Embryonic facial prominence (tissue), 1 donor: ENCODE measurements at regions not wholly inside any gene's neighbourhood (a gene's known extent, or its start where the extent isn't known, plus 50 kb on each side); places are given as distances from the start of the nearest gene placed in this dataset.
"Not testable (repeated sequence)": the region's sequence is repeated elsewhere in the genome, so short reads cannot be mapped to it uniquely, and the experiment has no call there.

ENCODE experiments used
- DNase-seq: peaks from one replicate; pipeline ENCODE4 v3.0.0-alpha.2; 2016; ENCODE audit errors: extremely low spot score

DNA sequence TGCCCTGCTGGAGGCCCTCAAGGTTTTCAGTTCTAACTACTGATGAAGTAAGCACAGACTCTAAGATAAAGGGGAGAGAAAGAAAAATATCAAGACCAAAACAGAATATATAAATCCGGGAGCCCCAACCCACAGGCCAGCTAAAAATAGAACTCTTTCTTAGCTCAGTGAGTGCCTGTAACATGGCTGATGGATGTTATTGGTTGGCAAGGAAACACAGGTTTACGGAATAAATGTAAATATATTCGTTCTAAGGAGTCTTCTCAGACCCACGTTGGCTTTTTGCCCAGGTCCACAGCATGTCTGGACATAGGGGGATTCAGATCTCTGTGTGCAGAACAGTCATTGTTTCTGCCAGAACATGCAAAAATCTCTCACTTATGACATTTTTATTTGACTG, 139.0 kb upstream of the SERPINE2 start:
- DNase-seq = peak; percentile 21

DNA sequence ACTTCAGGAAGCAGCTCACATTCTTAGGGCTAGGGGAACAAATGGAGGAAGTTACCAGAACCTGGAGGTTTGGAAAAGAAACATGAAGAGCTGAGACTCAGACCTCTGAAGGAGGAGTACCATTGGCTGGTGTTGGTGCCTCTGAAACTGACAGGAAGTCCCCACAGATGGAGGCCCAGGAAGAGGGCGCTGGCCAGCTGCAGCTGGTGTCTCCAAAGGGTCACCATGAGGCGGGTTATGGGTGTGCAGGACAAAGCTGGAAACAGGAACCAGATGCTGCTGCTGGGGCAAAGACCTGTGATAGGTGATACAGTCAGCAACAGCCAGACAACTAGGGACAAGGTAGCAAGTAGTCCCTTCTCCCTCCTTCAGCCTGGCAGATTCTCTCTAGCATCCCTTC, 136.5 kb upstream of the SERPINE2 start:
- no peak for DNase-seq

DNA sequence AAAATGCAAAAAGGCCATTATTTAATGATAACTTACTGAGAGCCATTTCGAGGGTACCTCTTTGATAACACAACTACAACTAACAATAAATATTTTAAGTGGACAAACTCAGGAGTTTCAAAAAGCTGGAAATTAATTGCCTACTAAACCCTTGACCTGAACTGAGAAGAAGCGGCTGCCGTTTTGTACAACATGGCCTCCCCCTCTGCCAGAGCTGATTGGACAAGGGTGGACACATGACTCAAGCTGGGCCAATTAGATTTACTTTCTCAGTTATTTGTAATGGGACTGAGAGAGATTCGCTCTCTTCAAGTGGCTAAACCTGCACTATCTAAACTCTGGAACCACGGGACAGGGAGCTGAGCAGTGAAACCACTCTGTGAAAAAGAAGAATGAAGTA, 135.9 kb upstream of the SERPINE2 start:
- DNase-seq = no peak

DNA sequence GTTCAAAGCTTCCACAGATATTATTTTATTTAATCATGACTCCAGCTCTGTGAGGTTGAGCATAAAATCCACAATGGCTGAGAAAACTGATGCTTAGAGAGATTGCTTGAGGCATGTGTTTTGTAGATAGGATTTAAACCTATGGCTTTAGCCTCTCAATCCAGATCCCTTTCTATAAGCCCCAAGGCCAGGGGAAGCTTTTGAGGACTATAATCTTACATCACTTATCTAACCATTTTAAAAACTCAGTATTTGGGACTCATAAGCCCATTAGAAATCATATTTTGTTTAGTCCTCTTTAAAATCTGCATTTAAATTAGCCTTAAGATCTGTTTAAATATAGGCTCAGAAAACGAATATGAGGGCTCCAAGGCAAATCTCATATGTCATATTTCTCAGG, 135.4 kb upstream of the SERPINE2 start:
- no peak for DNase-seq

DNA sequence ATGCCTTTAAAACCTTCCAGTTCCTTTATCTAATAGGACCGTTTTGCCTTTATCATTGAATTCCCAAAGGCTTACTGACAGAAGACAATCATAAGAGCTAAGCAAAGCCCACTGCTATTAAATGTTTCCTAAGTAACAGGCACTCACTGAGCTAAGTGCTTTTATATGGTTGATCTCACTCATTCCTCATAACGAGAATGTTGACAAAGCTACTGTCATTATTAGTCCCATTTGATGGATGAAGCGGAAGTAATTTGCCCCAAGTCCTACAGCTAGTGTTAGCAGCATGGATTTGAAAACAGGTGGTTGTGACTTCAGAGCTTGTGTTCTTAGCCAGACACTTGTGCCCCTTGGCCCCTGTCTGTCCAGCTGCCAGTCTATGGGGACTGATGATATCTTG, 134.8 kb upstream of the SERPINE2 start:
- DNase-seq = no peak

DNA sequence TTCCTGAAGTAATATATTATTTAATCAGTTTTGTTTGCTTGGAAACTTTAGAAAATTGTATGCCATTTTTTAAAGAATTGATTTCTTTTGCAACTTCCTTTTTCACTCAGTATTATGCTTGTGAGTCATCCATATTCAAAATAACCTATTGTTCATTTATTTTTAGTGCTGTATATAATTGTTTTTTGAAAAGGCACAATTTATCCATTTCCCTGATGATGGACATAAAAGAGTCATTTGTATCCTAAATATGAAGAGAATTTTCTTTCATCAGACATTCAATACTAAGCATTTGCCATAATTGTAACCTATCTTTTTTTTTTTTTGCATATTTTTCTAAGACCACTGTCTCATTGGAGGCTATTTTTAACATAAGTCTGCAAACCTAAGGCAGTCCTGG, 134.1 kb upstream of the SERPINE2 start:
- no peak for DNase-seq

DNA sequence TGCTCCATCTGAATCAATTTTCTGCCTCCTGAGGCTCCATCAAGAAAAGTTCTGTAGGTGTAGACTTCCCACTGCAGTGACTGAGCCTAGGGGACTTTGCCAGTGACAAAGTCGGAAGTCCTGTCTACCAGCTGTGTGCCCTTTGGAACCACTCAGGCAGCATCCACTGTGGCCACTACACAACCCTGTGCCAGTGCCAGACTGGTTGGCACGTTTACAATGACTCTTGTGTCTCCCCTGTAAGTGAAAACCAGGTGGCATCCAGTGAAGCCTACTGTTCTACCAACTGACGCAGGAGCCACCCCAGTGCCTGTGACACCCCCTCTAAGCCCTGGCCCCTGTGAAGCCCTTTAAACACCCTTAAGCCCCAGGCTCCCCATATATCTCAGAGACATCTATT, 132.1 kb upstream of the SERPINE2 start:
- DNase-seq = no peak

DNA sequence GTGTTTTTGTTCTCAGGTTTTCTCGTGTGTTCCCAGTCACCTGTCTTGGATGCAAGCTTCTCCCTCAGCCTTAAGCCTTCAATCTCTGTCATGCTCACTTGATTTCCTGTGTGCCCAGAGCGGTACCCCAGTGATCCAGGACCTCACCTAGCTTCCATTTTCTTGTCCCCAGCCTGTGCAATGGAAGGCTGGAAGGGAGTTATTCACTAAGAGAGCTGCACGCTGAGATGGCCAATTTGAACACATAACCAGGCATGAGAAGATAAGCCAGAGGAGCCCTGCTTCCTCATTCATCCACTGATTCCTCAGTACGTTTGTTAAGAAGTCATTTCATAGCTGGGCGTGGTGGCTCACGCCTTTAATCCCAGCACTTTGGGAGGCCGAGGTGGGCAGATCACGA, 130.8 kb upstream of the SERPINE2 start:
- no peak for DNase-seq

DNA sequence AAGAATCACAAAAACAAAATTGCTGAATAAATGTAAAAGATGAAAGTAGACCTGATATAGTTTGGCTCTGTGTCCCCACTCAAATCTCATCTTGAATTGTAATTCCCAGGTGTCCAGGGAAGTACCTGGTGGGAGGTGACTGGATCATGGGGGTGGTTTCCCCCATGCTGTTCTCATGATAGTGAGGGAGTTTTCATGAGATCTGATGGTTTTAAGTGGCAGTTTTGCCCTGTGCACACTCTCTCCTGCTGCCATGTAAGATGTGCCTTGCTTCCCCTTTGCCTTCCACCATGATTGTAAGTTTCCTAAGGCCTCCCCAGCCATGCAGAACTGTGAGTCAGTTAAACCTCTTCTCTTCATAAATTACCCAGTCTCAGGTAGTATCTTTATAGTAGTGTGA, 128.7 kb upstream of the SERPINE2 start:
- not testable (repeated sequence) for DNase-seq

DNA sequence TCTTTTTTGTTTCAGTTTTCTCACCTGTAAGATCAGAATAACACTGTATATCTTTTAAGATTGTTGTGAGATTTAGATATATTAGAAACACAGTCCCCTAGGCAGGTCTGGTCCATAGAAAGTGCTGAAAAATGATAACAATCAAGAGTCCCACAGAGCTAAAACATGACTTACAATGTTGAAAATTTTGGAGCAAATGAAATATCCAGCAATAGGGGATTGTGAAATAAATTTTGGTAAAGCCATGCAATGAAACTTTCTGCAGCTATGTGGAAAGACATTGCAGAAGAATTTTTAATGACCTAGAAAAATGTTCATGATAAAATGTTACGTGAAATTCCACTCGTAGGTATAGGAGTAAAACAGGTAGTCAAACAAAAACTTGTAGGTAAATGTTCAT, 127.6 kb upstream of the SERPINE2 start:
- no peak for DNase-seq

DNA sequence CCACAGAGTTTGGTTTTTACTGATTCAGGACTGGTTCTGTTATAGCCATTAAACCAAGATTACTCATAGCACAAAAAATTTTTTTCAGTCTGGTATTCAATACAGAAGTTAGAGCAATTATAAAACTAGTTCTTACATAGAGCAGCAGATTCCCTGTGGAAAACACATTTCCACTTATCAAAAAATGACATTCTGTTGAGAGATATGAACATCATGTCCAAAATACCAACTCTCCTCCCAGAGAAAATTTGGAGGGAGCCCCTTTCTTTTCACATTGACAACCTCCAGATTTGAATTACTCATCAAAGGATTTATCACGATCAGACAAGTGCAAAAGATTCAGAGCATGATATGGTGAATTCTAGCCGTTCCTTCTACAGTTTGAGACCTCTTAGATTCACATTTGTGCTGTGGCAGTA, 126.8 kb upstream of the SERPINE2 start:
- DNase-seq = no peak

DNA sequence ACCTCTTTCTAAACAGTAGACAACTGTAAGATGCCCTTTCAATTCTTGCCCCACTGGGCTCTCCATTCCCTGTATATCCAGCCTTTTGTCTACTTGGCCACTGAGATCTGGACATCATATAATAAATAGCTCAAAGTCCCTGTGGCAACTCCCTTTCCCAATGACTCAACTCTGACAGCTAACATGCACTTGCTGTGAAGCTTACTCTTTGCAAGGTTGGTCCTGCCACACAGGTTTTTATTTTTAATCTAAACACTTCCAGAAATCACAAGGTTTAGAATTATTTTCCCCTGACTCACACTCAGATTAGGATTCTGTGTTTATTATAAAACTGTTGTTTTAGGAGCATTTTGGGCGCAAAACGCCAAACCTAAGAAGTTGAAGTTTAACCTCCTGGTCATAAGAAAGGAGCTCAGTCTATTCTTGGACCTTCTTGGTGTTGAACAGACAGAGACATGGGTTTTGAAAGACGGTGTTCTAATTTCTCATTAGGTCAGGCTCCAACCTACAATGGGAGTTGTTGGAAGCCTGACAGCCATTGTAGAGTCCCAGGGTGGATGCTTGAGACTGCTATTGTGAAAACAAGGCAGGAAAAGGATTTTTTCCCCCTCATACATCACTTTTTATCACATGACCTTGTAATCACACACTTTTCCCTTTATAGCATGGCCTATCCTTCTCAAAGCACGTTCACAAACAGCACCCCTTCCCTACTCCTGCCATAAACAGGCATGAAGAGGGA, 124.7 kb upstream of the SERPINE2 start:
- DNase-seq = no peak

DNA sequence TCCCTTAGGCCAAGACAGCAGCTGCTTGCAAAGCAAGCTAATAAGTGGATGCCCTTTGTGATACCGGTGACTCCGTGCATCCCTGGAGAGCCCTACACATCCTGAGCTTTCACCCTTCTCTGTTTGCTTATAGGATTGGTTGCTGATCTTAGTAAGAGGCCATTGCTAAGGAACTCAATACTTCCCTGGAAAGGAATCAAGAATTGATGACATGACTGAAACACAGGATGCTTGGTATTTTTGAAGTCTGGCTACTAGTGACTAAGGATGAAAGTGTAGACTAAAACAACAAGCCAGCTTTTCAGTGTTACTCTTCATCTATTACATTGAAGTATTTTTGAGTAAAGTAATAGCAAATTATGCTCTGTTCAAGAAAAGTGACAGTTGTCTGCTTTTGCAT, 123.0 kb upstream of the SERPINE2 start:
- DNase-seq = no peak

DNA sequence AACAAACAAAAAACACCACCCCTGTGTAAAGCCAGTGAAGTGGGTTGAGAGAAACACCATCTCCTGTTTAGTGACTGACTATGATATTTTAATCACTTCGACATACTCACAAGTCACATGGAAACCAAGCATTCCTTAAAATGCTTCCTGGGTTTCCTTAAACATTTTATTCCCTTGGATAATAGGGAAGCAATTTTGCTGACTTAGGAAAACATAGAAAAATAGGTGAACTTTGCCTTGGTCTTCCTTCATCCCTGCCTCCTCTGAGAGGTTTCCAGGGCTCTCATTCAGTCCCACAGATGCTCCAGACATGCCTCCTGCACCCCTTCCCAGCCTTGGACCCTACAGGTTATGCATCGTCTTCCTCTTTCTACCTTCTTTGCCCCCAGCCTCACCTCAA, 122.6 kb upstream of the SERPINE2 start:
- no peak for DNase-seq

DNA sequence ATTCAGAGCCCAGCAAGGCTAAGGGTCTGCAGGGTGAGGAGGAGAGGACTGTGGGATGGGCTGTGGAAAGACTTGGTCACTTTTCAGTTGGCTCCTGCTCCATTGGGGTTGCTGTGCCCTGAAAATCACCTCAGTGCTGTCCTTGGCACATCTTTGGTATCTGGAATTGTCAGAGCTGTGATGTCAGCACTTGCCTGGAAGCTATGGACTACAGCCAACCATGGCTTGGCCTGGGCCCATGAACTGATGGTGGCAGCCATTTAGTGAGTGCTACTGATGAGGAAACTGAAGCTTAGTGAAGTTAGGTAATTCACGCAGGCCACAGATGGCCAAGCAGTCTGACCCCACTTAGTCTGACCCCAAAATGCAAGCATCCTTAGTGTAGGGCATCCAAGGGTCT, 121.8 kb upstream of the SERPINE2 start:
- no peak for DNase-seq

DNA sequence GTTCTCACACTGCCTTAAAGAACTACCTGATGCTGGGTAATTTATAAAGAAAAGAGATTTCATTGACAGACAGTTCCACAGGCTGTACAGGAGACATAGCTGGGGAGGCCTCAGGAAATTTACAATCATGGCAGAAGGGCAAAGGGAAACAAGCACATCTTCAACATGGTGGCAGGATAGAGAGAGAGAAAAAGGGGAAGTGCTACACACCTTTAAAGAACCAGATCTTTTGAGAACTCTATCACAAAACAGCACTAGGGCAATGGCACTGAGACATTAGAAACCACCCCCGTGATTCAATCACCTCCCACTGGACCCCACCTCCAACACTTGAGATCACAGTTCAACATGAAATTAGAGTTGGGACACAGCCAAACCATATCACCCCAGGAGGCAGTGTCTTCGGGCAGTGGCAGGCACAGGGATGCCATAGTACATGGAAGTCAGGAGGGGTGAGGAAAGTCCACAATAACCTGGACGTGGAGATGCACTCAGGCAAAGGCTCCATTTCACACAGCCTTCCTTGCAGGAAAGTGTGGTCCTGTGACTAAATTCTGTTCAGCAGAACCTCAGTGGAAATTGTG, 120.4 kb upstream of the SERPINE2 start:
- DNase-seq = no peak

DNA sequence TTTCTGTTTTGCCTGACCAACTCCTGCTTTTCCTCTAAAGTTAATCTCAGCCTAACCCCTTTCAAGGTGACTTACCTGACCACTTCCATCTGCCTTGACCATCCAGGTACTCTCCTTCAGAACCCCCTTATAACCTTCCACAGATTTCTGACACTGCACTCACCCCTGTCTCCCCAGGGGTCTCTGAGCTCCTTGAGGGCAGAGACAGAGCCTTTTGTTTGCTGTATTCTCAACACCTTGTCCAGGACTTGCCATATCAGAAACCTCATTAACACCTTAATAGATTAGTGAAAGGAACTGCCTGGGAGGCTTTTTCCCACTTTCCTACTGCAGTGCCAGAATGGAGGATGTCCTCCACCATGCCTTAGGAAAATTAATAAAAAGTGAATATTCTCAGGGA, 119.7 kb upstream of the SERPINE2 start:
- DNase-seq = no peak

DNA sequence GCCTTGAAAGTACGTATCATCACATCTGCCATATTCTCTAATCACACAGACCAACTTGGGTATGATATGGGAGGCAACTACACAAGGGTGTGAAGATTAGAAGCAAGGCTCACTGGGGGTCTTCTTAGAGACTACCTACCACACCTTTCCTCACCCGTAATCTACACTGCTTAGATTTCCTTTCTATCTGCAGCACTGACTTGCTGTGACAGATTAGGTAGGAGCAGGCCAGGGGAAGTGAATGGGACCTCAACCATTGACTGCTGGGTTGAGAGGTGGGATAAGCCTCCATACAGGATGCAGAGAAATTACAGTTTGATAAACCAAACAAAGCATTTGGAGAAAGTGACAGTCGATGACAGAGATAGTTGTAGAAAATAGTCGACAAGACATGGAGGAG, 119.0 kb upstream of the SERPINE2 start:
- no peak for DNase-seq

DNA sequence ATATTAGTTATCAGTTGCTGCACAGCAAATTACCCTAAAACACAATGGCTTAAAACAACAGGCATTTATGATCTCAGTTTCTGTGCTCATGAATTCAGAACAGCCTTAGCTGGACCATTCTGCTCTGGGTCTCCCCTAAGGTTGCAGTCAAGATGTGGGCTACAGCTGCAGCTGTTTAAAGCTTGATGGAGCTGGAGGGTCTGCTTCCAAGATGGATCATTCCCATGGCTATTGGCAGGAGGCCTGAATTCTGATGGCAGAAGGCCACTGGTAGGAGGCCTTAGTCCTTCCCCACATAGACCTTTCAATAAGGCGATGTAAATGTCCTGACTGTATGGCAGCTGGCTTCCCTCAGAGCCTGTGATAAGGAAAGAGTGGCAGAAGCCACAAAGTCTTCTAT, 118.6 kb upstream of the SERPINE2 start:
- DNase-seq = no peak

DNA sequence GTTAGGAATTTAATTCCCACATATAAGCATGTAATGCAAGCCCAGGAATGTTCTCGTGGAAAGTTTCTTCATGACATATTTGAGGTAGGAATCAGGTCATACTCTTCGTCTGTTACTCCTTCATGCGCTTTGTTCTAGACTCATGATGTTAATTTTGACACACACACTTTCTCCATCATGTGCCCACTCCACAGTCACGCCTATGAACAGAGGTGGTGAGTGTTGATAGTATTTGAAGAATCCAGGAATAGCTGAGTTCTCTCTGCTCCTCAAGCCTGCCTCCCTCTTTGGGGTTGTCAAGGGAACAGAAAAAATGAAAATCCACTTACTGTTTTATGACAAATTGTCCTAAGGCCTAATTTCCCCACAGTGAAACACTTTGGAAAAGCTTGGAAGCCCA, 117.3 kb upstream of the SERPINE2 start:
- DNase-seq = no peak

DNA sequence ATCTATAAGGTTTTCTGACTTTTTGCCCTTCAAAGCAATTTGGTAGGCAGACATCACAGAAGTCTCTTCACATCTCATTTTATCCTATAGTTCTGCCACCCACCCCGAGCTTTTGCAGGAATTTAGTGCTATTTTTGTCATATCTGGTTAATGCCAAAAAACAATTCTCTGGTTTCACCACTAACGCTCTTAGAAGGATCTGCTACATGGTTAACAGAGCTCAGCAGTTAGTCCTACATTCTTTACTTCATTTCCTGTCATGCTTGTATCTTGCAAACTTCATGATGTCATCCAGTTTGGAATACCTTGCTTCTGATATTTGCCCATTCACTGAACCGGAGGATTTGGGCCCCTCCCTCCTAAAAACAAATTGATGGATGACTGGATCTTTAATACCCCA, 116.8 kb upstream of the SERPINE2 start:
- DNase-seq = no peak

DNA sequence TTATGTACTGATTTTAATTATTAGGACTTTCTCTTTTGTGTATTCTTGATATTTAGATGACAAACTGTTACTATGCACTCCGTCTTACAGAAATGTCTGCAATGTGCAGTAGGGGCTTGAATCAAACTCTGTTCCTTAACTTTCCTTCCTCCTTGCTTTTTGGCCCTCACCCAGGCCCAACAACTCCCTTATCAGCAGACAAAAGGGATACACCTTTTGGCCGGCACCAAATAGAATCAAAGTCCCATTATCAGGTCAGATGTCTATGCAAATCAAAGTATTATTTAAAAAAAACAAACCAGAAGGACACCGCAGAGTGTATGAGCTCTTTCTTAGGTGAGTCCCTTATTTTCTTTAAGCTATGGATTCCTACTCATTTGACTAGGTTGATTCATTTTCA, 116.3 kb upstream of the SERPINE2 start:
- DNase-seq = no peak

DNA sequence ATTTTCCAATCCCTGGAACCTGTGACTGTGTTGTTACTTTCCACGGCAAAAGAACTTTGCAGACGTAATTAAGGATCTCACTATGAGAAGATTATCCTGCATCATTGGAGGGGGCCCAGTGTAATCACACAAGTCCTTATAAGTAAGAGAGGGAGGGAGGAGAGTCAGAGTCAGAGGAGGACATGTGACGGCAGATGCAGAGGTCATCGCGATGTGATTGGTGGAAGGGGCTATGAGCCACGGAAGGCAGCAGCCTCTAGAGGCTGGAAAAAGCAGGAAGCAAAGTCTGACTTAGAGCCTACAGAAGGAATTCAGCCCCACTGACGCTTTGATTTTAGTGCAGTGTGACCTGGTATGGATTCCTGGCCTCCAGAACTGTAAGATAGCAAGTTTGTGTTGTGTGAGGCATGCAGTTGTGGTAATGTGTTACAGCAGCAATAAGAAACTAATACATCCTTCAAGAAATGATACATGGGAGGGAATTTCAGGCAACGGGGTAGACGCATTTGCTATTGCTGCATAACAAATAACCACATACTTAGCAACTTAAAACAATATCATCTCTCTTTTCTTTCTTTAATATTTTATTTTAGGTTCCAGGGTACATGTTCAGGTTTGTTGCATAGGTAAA, 112.7 kb upstream of the SERPINE2 start:
- DNase-seq = no peak

DNA sequence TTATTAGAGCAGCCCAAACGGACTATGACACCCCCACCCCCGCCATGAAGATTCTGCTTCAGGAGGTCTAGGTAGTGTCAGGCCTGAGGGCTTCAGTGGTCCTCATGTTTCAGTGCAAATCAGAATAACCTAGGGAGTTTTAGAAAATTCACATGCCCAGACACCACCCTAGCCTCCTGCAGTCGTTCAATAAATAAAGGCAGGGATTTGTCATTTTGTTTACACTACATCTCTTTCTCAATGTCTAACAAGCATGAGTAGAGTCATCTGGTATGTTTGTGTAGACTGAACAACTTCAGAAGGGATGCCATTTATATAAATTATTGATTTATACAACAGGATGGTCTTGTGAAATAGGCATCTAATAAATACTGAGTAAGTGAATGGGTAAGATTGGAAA, 112.1 kb upstream of the SERPINE2 start:
- no peak for DNase-seq
